ENCODE measurements at regions not wholly inside any gene's neighbourhood (a gene's known extent, or its start where the extent isn't known, plus 50 kb on each side); places are given as distances from the start of the nearest gene placed in this dataset.

DNA sequence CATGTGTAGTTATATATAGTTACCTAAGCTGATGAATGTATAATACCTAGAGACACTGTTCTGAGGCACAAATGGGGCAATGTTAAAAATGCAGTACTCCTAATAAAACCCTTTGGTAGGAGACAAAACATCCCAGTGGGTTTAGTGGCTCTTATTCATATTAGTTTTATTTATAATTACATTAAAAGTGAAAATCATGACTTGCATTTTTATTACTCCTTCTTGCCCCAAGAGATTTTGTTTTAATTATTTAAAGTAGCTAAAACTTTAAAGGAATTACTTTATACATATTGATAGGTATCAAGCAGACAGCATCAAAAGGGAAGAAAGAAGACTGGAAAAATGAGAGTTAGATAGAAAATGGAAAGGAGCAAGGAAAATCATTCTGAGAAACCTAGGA is 688.6 kb downstream of the GALC start:
- no peak for TF ChIP-seq POLR2AphosphoS5 (IDR thresholded peaks at IDR 0.05; ENCODE audit: low read depth, low read length)
- TF ChIP-seq, protein P1, sequence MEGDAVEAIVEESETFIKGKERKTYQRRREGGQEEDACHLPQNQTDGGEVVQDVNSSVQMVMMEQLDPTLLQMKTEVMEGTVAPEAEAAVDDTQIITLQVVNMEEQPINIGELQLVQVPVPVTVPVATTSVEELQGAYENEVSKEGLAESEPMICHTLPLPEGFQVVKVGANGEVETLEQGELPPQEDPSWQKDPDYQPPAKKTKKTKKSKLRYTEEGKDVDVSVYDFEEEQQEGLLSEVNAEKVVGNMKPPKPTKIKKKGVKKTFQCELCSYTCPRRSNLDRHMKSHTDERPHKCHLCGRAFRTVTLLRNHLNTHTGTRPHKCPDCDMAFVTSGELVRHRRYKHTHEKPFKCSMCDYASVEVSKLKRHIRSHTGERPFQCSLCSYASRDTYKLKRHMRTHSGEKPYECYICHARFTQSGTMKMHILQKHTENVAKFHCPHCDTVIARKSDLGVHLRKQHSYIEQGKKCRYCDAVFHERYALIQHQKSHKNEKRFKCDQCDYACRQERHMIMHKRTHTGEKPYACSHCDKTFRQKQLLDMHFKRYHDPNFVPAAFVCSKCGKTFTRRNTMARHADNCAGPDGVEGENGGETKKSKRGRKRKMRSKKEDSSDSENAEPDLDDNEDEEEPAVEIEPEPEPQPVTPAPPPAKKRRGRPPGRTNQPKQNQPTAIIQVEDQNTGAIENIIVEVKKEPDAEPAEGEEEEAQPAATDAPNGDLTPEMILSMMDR (IDR thresholded peaks at IDR 0.05), result no peak
- TF ChIP-seq, protein P2, sequence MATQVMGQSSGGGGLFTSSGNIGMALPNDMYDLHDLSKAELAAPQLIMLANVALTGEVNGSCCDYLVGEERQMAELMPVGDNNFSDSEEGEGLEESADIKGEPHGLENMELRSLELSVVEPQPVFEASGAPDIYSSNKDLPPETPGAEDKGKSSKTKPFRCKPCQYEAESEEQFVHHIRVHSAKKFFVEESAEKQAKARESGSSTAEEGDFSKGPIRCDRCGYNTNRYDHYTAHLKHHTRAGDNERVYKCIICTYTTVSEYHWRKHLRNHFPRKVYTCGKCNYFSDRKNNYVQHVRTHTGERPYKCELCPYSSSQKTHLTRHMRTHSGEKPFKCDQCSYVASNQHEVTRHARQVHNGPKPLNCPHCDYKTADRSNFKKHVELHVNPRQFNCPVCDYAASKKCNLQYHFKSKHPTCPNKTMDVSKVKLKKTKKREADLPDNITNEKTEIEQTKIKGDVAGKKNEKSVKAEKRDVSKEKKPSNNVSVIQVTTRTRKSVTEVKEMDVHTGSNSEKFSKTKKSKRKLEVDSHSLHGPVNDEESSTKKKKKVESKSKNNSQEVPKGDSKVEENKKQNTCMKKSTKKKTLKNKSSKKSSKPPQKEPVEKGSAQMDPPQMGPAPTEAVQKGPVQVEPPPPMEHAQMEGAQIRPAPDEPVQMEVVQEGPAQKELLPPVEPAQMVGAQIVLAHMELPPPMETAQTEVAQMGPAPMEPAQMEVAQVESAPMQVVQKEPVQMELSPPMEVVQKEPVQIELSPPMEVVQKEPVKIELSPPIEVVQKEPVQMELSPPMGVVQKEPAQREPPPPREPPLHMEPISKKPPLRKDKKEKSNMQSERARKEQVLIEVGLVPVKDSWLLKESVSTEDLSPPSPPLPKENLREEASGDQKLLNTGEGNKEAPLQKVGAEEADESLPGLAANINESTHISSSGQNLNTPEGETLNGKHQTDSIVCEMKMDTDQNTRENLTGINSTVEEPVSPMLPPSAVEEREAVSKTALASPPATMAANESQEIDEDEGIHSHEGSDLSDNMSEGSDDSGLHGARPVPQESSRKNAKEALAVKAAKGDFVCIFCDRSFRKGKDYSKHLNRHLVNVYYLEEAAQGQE (IDR thresholded peaks at IDR 0.05; ENCODE audit: insufficient read depth in 1 of 2, low read depth in 2 of 2, low read length in 1 of 2), result no peak

All from Panc1 (cell line).